ENCODE measurements at regions not wholly inside any gene's neighbourhood (a gene's known extent, or its start where the extent isn't known, plus 50 kb on each side); places are given as distances from the start of the nearest gene placed in this dataset.
"Not testable (repeated sequence)": the region's sequence is repeated elsewhere in the genome, so short reads cannot be mapped to it uniquely, and the experiment has no call there.

- CTCF ChIA-PET: no interaction called here
- Mint-ChIP-seq H3K4me3 (ENCODE audit: low read depth, unreplicated experiment) (no peak overlapping the region), H3K27ac (ENCODE audit: unreplicated experiment) (no peak overlapping the region), H3K27me3 (ENCODE audit: unreplicated experiment) (peaks cover 81% of the 10 kb centered on the region), H3K4me1 (ENCODE audit: low read depth, unreplicated experiment) (no peaks in the 10 kb centered on the region), H3K36me3 (ENCODE audit: insufficient read depth, unreplicated experiment) (no peaks in the 10 kb centered on the region), H3K9me3 (ENCODE audit: low read depth, unreplicated experiment) (no peaks in the 10 kb centered on the region)
- TF ChIP-seq CTCF (IDR thresholded peaks at IDR 0.05; ENCODE audit: unreplicated experiment): no peak
- no TSS peak for BruUV-seq (replicated peaks)
- no peak for DNase-seq
- intact Hi-C loops (cut with micrococcal nuclease; ENCODE audit: unreplicated experiment): no loop called here
Measured at GRCh38 chr1:38648417-38648816, 211.2 kb downstream of the RRAGC start.

- H3K9me3 Mint-ChIP-seq (ENCODE audit: low read depth, unreplicated experiment); H3K4me1 Mint-ChIP-seq (ENCODE audit: low read depth, unreplicated experiment); intact Hi-C loops (cut with micrococcal nuclease; ENCODE audit: unreplicated experiment); H3K36me3 Mint-ChIP-seq (ENCODE audit: insufficient read depth, unreplicated experiment); H3K27ac Mint-ChIP-seq (ENCODE audit: unreplicated experiment); CTCF ChIA-PET; BruUV-seq (replicated peaks); DNase-seq; H3K4me3 Mint-ChIP-seq (ENCODE audit: low read depth, unreplicated experiment): not testable (repeated sequence)
- peaks cover 81% of the 10 kb centered on the region for H3K27me3 Mint-ChIP-seq (ENCODE audit: unreplicated experiment)
Measured at GRCh38 chr1:38647341-38647740, 212.2 kb downstream of the RRAGC start.

- Mint-ChIP-seq H3K27ac (ENCODE audit: unreplicated experiment) (no peak overlapping the region), H3K36me3 (ENCODE audit: insufficient read depth, unreplicated experiment) (no peaks in the 10 kb centered on the region), H3K4me1 (ENCODE audit: low read depth, unreplicated experiment) (no peaks in the 10 kb centered on the region), H3K9me3 (ENCODE audit: low read depth, unreplicated experiment) (no peaks in the 10 kb centered on the region), H3K27me3 (ENCODE audit: unreplicated experiment) (peaks cover 77% of the 10 kb centered on the region), H3K4me3 (ENCODE audit: low read depth, unreplicated experiment) (no peak overlapping the region)
- no peak for TF ChIP-seq CTCF (IDR thresholded peaks at IDR 0.05; ENCODE audit: unreplicated experiment)
- no TSS peak for BruUV-seq (replicated peaks)
- intact Hi-C loops (cut with micrococcal nuclease; ENCODE audit: unreplicated experiment): no loop called here
- CTCF ChIA-PET: no interaction called here
- DNase-seq: no peak
Measured at GRCh38 chr1:38644092-38644491, 215.5 kb downstream of the RRAGC start.

GRCh38 chr1:38641661-38642060 lies 217.9 kb downstream of the RRAGC start:
- H3K27ac Mint-ChIP-seq (ENCODE audit: unreplicated experiment): no peak overlapping the region
- no peak for DNase-seq
- intact Hi-C loops (cut with micrococcal nuclease; ENCODE audit: unreplicated experiment): no loop called here
- BruUV-seq (replicated peaks): no TSS peak
- no peak for TF ChIP-seq CTCF (IDR thresholded peaks at IDR 0.05; ENCODE audit: unreplicated experiment)
- H3K36me3 Mint-ChIP-seq (ENCODE audit: insufficient read depth, unreplicated experiment): no peaks in the 10 kb centered on the region
- H3K4me3 Mint-ChIP-seq (ENCODE audit: low read depth, unreplicated experiment): no peak overlapping the region
- no peaks in the 10 kb centered on the region for H3K4me1 Mint-ChIP-seq (ENCODE audit: low read depth, unreplicated experiment)
- CTCF ChIA-PET: no interaction called here
- H3K27me3 Mint-ChIP-seq (ENCODE audit: unreplicated experiment): peaks cover 90% of the 10 kb centered on the region
- H3K9me3 Mint-ChIP-seq (ENCODE audit: low read depth, unreplicated experiment): no peaks in the 10 kb centered on the region

- H3K27ac Mint-ChIP-seq (ENCODE audit: unreplicated experiment): no peak overlapping the region
- H3K36me3 Mint-ChIP-seq (ENCODE audit: insufficient read depth, unreplicated experiment): no peaks in the 10 kb centered on the region
- no peaks in the 10 kb centered on the region for H3K4me1 Mint-ChIP-seq (ENCODE audit: low read depth, unreplicated experiment)
- no peak for TF ChIP-seq CTCF (IDR thresholded peaks at IDR 0.05; ENCODE audit: unreplicated experiment)
- CTCF ChIA-PET: no interaction called here
- BruUV-seq (replicated peaks): no TSS peak
- H3K27me3 Mint-ChIP-seq (ENCODE audit: unreplicated experiment): peaks cover 92% of the 10 kb centered on the region
- DNase-seq: no peak
- no peaks in the 10 kb centered on the region for H3K9me3 Mint-ChIP-seq (ENCODE audit: low read depth, unreplicated experiment)
- no peak overlapping the region for H3K4me3 Mint-ChIP-seq (ENCODE audit: low read depth, unreplicated experiment)
- intact Hi-C loops (cut with micrococcal nuclease; ENCODE audit: unreplicated experiment): no loop called here
Measured at GRCh38 chr1:38640371-38640770, 219.2 kb downstream of the RRAGC start.

Measured in Calu3 (cell line).